ENCODE measurements at regions not wholly inside any gene's neighbourhood (a gene's known extent, or its start where the extent isn't known, plus 50 kb on each side); places are given as distances from the start of the nearest gene placed in this dataset.
A peak's percentile ranks its signal among the peaks of the same experiment; 100 is the strongest.

DNA sequence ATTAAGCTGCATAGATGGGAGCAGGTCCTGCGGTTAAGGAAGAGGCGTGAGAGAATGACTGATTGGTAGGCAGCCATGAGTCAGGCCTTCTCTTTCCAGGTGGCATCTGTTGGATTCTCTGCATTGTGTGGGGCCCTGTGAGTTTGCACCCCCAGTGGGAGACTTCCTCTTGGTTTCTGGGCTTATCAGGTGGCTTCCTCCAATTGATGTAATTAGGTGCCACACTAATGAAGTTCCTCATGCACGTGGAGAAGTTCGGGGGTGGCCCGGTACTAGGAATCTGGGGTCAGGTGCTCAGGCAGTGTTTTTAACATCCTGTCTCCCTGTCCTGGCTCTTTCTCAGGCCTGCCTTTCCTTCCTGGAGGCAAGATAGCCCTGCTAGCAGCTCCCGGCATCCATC lies 765.1 kb upstream of the TMEM132C start:
- Mint-ChIP-seq H3K27me3 (ENCODE audit: low read depth) (no peaks in the 10 kb centered on the region), H3K36me3 (ENCODE audit: insufficient read depth in 1 of 3, low read depth in 3 of 3) (peaks cover 0 to 6% (median 0%) of the 10 kb centered on the region in 3 experiments; a peak in 2 of 7 replicates), H3K4me1 (peaks cover 18 to 22% of the 10 kb centered on the region in 2 experiments), H3K27ac (0 out of 7 replicates have a peak overlapping the region, but pooled peaks of 1 of the 3 experiments have one; percentile 41), H3K4me3 (no peak overlapping the region), H3K9me3 (no peaks in the 10 kb centered on the region)
- no CpG with 5 or more reads among the region's 6 CpGs for WGBS (ENCODE audit: extremely low coverage, insufficient read length, low lambda C conversion rate)
- Histone ChIP-seq H2BK120ac (ENCODE audit: low read depth, low read length, poor library complexity, severe bottlenecking) (no peak overlapping the region), H3K56ac (ENCODE audit: insufficient read length, low read depth, low read length) (no peak overlapping the region), H3T11ph (ENCODE audit: low read length) (no peak overlapping the region), H2AFZ (ENCODE audit: low read length) (no peak overlapping the region), H3K9ac (ENCODE audit: extremely low read depth, insufficient read length, low read length) (no peak overlapping the region), H3K23ac (ENCODE audit: insufficient read length, low read depth, low read length) (no peak overlapping the region), H2BK20ac (ENCODE audit: low read depth, low read length, poor library complexity, severe bottlenecking) (no peak overlapping the region), H2BK5ac (ENCODE audit: insufficient read length, low read length) (no peak overlapping the region), H3K23me2 (ENCODE audit: insufficient read length, low read depth, low read length, poor library complexity, severe bottlenecking) (no peaks in the 10 kb centered on the region), H4K8ac (replicated peaks; ENCODE audit: insufficient read length, low read depth, low read length) (no peak overlapping the region), H4K5ac (ENCODE audit: insufficient read length, low read depth, low read length) (no peak overlapping the region), H3K4ac (ENCODE audit: low read depth, low read length) (no peak overlapping the region), H4K20me1 (ENCODE audit: control insufficient read depth, insufficient read depth, insufficient read length) (no peaks in the 10 kb centered on the region), H2BK12ac (ENCODE audit: insufficient read length, low read depth, low read length) (no peak overlapping the region), H3K27ac (ENCODE audit: insufficient read length, low read depth, low read length) (no peak overlapping the region), H3K9me3 (ENCODE audit: control insufficient read depth, low read depth, low read length) (no peaks in the 10 kb centered on the region), H3K27me3 (ENCODE audit: insufficient read depth, low read length) (no peaks in the 10 kb centered on the region), H3K4me2 (ENCODE audit: insufficient read depth, insufficient read length, low read length) (no peak overlapping the region), H3K14ac (ENCODE audit: insufficient read depth, low read length) (no peak overlapping the region), H3K79me2 (ENCODE audit: insufficient read depth, low read length) (no peaks in the 10 kb centered on the region), H3K18ac (ENCODE audit: insufficient read length, low read depth, low read length) (no peak overlapping the region), H3K4me1 (ENCODE audit: insufficient read depth, low read length) (peaks cover 6% of the 10 kb centered on the region), H4K91ac (ENCODE audit: insufficient read length, low read depth, low read length) (no peak overlapping the region), H3K79me1 (ENCODE audit: insufficient read depth, low read depth, low read length, poor library complexity, severe bottlenecking) (no peaks in the 10 kb centered on the region), H2AK5ac (ENCODE audit: insufficient read length, low read length) (no peak overlapping the region), H2BK15ac (ENCODE audit: low read depth, low read length) (no peak overlapping the region)
- TF ChIP-seq, protein P1, sequence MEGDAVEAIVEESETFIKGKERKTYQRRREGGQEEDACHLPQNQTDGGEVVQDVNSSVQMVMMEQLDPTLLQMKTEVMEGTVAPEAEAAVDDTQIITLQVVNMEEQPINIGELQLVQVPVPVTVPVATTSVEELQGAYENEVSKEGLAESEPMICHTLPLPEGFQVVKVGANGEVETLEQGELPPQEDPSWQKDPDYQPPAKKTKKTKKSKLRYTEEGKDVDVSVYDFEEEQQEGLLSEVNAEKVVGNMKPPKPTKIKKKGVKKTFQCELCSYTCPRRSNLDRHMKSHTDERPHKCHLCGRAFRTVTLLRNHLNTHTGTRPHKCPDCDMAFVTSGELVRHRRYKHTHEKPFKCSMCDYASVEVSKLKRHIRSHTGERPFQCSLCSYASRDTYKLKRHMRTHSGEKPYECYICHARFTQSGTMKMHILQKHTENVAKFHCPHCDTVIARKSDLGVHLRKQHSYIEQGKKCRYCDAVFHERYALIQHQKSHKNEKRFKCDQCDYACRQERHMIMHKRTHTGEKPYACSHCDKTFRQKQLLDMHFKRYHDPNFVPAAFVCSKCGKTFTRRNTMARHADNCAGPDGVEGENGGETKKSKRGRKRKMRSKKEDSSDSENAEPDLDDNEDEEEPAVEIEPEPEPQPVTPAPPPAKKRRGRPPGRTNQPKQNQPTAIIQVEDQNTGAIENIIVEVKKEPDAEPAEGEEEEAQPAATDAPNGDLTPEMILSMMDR (conservative IDR thresholded peaks at IDR 0.05): no peak
- no peak for DNase-seq

Data from H9 (cell line).